Loucy (cell line): ENCODE measurements at regions not wholly inside any gene's neighbourhood (a gene's known extent, or its start where the extent isn't known, plus 50 kb on each side); places are given as distances from the start of the nearest gene placed in this dataset.

Source experiments
- H2AFZ ChIP-seq: fragments of 200-600 bp; sonication (generic); 2 replicates; pipeline ENCODE4 v1.6.0; 2016; ENCODE audit warnings: antibody characterized with exemption, mild to moderate bottlenecking, low read length, moderate library complexity
- H3F3A ChIP-seq: fragments of 200-600 bp; 2 replicates; pipeline ENCODE4 v1.6.0; 2016; ENCODE audit warnings: antibody characterized with exemption, low read depth, mild to moderate bottlenecking
- H3K27me3 ChIP-seq: fragments of 200-600 bp; sonication (generic); 2 replicates; pipeline ENCODE4 v1.6.1; 2014; ENCODE audit warnings: low read length, mild to moderate bottlenecking; ENCODE audit not compliant: insufficient read depth, poor library complexity, severe bottlenecking
- H3K36me3 ChIP-seq: fragments of 200-600 bp; sonication (generic); 2 replicates; pipeline ENCODE4 v1.6.1; 2016; ENCODE audit warnings: low read length; ENCODE audit not compliant: insufficient read depth
- H3K4me1 ChIP-seq: fragments of 200-600 bp; sonication (generic); 2 replicates; pipeline ENCODE4 v1.5.1; 2014; ENCODE audit warnings: low read length, mild to moderate bottlenecking; ENCODE audit not compliant: insufficient read depth, poor library complexity, severe bottlenecking
- H3K4me2 ChIP-seq: fragments of 200-600 bp; sonication (generic); 2 replicates; pipeline ENCODE4 v1.6.0; 2014; ENCODE audit warnings: antibody characterized with exemption, low read length, low read depth, mild to moderate bottlenecking; ENCODE audit not compliant: poor library complexity, severe bottlenecking
- H3K4me3 ChIP-seq: fragments of 200-600 bp; sonication (generic); 2 replicates; pipeline ENCODE4 v1.5.1; 2014; ENCODE audit warnings: low read length, mild to moderate bottlenecking, mixed read lengths; ENCODE audit not compliant: poor library complexity, severe bottlenecking
- H3K79me2 ChIP-seq: fragments of 200-600 bp; sonication (generic); 2 replicates; pipeline ENCODE4 v1.6.1; 2014; ENCODE audit warnings: low read length; ENCODE audit not compliant: insufficient read depth
- H3K9ac ChIP-seq: fragments of 200-600 bp; sonication (generic); 2 replicates; pipeline ENCODE4 v1.6.0; 2014; ENCODE audit warnings: mild to moderate bottlenecking, low read depth, low read length, moderate library complexity; ENCODE audit not compliant: poor library complexity, severe bottlenecking
- H3K9me2 ChIP-seq: fragments of 200-600 bp; sonication (generic); replicated peaks from 2 replicates; pipeline ENCODE4 v1.6.1; 2016; ENCODE audit warnings: low read depth, low read length, mixed read lengths
- H3K9me3 ChIP-seq: fragments of 200-600 bp; sonication (generic); 2 replicates; pipeline ENCODE4 v1.6.1; 2014; ENCODE audit warnings: mild to moderate bottlenecking, antibody characterized with exemption, low read length, low read depth; ENCODE audit not compliant: insufficient read depth
- H4K20me1 ChIP-seq: fragments of 200-600 bp; sonication (generic); 2 replicates; pipeline ENCODE4 v1.6.0; 2014; ENCODE audit warnings: antibody characterized with exemption, low read length, mild to moderate bottlenecking; ENCODE audit not compliant: insufficient read depth, poor library complexity, severe bottlenecking
- CTCF ChIP-seq: fragments of 200-600 bp; sonication (generic); conservative IDR thresholded peaks from 2 replicates; pipeline ENCODE4 v1.5.1; 2014; ENCODE audit warnings: mild to moderate bottlenecking, antibody characterized with exemption, low read length
- EZH2phosphoT487 ChIP-seq: fragments of 200-600 bp; IDR thresholded peaks from 2 replicates; pipeline ENCODE4 v1.6.1; 2018; ENCODE audit warnings: antibody characterized with exemption, mild to moderate bottlenecking, moderate library complexity, borderline replicate concordance

GRCh38 chr1:83060651-83061390 lies 938.1 kb downstream of the TTLL7 start:
- no peaks in the 10 kb centered on the region for H3F3A ChIP-seq
- no peaks in the 10 kb centered on the region for H3K4me1 ChIP-seq
- no peak overlapping the region for H3K4me2 ChIP-seq
- H3K9me2 ChIP-seq: no peaks in the 10 kb centered on the region
- no peak overlapping the region for H3K4me3 ChIP-seq
- H3K9me3 ChIP-seq: no peaks in the 10 kb centered on the region
- H3K36me3 ChIP-seq: no peaks in the 10 kb centered on the region
- H3K9ac ChIP-seq: no peak overlapping the region
- H3K27me3 ChIP-seq: no peaks in the 10 kb centered on the region
- no peak overlapping the region for H2AFZ ChIP-seq
- H3K79me2 ChIP-seq: no peaks in the 10 kb centered on the region
- no peaks in the 10 kb centered on the region for H4K20me1 ChIP-seq
- TF ChIP-seq CTCF (no peak), EZH2phosphoT487 (no peak)

- TF ChIP-seq CTCF: no peak
- TF ChIP-seq EZH2phosphoT487: no peak
- no peaks in the 10 kb centered on the region for H3K4me1 ChIP-seq
Observed at GRCh38 chr1:83060221-83060620, 938.7 kb downstream of the TTLL7 start.

GRCh38 chr1:83058327-83058726 lies 940.6 kb downstream of the TTLL7 start:
- Histone ChIP-seq H3K9me3 (no peaks in the 10 kb centered on the region), H3K4me1 (no peaks in the 10 kb centered on the region), H3K79me2 (no peaks in the 10 kb centered on the region), H3F3A (no peaks in the 10 kb centered on the region), H3K27me3 (no peaks in the 10 kb centered on the region), H3K36me3 (no peaks in the 10 kb centered on the region), H4K20me1 (no peaks in the 10 kb centered on the region), H3K9me2 (no peaks in the 10 kb centered on the region), H3K4me2 (no peak overlapping the region), H3K9ac (no peak overlapping the region), H3K4me3 (no peak overlapping the region), H2AFZ (no peak overlapping the region)
- TF ChIP-seq EZH2phosphoT487 (no peak), CTCF (no peak)

More at GRCh38 chr1:83060221-83060620, 938.7 kb downstream of the TTLL7 start:
- no peaks in the 10 kb centered on the region for H3F3A ChIP-seq
- no peaks in the 10 kb centered on the region for H3K36me3 ChIP-seq
- no peaks in the 10 kb centered on the region for H3K9me3 ChIP-seq
- no peak overlapping the region for H3K4me3 ChIP-seq
- H2AFZ ChIP-seq: no peak overlapping the region
- H3K79me2 ChIP-seq: no peaks in the 10 kb centered on the region
- H4K20me1 ChIP-seq: no peaks in the 10 kb centered on the region
- H3K9me2 ChIP-seq: no peaks in the 10 kb centered on the region
- H3K9ac ChIP-seq: no peak overlapping the region
- no peaks in the 10 kb centered on the region for H3K27me3 ChIP-seq
- no peak overlapping the region for H3K4me2 ChIP-seq
